Stimulated activated naive CD4-positive, alpha-beta T cell (primary cell): ENCODE measurements at regions not wholly inside any gene's neighbourhood (a gene's known extent, or its start where the extent isn't known, plus 50 kb on each side); places are given as distances from the start of the nearest gene placed in this dataset.
"Not testable (repeated sequence)": the region's sequence is repeated elsewhere in the genome, so short reads cannot be mapped to it uniquely, and the experiment has no call there.

Experiments
- DNase-seq, 6 experiments: peaks; one replicate each; lab custom pipeline; 2025; lab: John Stamatoyannopoulos, UW

- DNase-seq: no peak
Observed at GRCh38 chr6:4371207-4371921, 236.0 kb upstream of the ECI2 start.

- DNase-seq: no peak
Observed at GRCh38 chr6:4370066-4370465, 234.7 kb upstream of the ECI2 start.

- no peak for DNase-seq
Observed at GRCh38 chr6:4369616-4370015, 234.2 kb upstream of the ECI2 start.

- DNase-seq: no peak
Observed at GRCh38 chr6:4368649-4369048, 233.3 kb upstream of the ECI2 start.

- DNase-seq: no peak
Observed at GRCh38 chr6:4367643-4368042, 232.3 kb upstream of the ECI2 start.

- no peak for DNase-seq
Observed at GRCh38 chr6:4366635-4367395, 231.4 kb upstream of the ECI2 start.

- no peak for DNase-seq
Observed at GRCh38 chr6:4365686-4366085, 230.3 kb upstream of the ECI2 start.

- no peak for DNase-seq
Observed at GRCh38 chr6:4364711-4365110, 229.3 kb upstream of the ECI2 start.

GRCh38 chr6:4364172-4364571 lies 228.8 kb upstream of the ECI2 start:
- no peak for DNase-seq

- DNase-seq: no peak
Observed at GRCh38 chr6:4363656-4364055, 228.3 kb upstream of the ECI2 start.

- no peak for DNase-seq
Observed at GRCh38 chr6:4362326-4362725, 227.0 kb upstream of the ECI2 start.

- no peak for DNase-seq
Observed at GRCh38 chr6:4360920-4361319, 225.5 kb upstream of the ECI2 start.

- no peak for DNase-seq
Observed at GRCh38 chr6:4359108-4359730, 223.8 kb upstream of the ECI2 start.

- no peak for DNase-seq
Observed at GRCh38 chr6:4358414-4359107, 223.2 kb upstream of the ECI2 start.

GRCh38 chr6:4357660-4358152 lies 222.3 kb upstream of the ECI2 start:
- DNase-seq: not testable (repeated sequence)

- DNase-seq: no peak
Observed at GRCh38 chr6:4356899-4357659, 221.7 kb upstream of the ECI2 start.

GRCh38 chr6:4355241-4355640 lies 219.9 kb upstream of the ECI2 start:
- DNase-seq: no peak

GRCh38 chr6:4354181-4354580 lies 218.8 kb upstream of the ECI2 start:
- no peak for DNase-seq

- DNase-seq: no peak
Observed at GRCh38 chr6:4352731-4353130, 217.4 kb upstream of the ECI2 start.

GRCh38 chr6:4352322-4352669 lies 216.9 kb upstream of the ECI2 start:
- no peak for DNase-seq

GRCh38 chr6:4351520-4352321 lies 216.3 kb upstream of the ECI2 start:
- no peak for DNase-seq
